ENCODE measurements at regions not wholly inside any gene's neighbourhood (a gene's known extent, or its start where the extent isn't known, plus 50 kb on each side); places are given as distances from the start of the nearest gene placed in this dataset.
A peak's percentile ranks its signal among the peaks of the same experiment; 100 is the strongest.

DNA sequence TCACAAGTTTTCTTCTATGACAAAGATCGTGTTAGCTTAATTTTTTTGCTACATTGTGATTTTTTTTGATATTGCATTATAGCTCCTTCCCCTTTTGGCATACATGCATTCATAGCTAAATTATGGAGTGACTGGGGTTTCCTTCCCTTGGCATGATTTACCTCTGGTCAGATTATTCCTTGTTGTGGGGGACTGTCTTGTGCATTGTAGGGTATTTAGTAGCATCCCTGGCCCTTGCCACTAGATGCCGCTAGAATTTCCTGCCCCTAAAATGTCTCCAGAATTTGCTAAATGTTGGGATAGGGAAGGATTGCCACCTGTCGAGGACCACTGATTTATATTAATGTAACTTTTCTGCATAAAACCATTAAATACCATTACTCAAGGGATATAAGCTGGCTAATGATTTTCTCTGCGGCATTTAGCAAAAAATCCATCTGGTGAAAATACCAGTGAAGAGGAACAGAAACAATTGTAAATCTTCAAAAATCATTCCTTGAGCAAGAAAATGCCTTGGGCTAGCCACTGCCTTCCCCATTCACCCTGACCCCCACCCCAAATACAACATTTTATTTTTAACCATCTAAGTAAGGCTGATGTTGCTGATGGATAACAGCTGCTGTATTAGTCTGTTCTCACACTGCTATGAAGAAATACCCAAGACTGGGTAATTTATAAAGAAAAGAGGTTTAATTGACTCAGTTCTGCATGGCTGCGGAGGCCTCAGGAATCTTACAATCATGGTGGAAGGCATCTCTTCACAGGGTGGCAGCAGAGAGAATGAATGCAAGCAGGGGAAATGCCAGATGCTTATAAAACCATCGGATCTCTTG is 195.2 kb downstream of the MAP2K6 start:
- no peaks in the 10 kb centered on the region for H3K36me3 Mint-ChIP-seq (ENCODE audit: low read depth)
- peaks cover 2% of the 10 kb centered on the region for H3K9me3 Mint-ChIP-seq
- TF ChIP-seq, protein P1, sequence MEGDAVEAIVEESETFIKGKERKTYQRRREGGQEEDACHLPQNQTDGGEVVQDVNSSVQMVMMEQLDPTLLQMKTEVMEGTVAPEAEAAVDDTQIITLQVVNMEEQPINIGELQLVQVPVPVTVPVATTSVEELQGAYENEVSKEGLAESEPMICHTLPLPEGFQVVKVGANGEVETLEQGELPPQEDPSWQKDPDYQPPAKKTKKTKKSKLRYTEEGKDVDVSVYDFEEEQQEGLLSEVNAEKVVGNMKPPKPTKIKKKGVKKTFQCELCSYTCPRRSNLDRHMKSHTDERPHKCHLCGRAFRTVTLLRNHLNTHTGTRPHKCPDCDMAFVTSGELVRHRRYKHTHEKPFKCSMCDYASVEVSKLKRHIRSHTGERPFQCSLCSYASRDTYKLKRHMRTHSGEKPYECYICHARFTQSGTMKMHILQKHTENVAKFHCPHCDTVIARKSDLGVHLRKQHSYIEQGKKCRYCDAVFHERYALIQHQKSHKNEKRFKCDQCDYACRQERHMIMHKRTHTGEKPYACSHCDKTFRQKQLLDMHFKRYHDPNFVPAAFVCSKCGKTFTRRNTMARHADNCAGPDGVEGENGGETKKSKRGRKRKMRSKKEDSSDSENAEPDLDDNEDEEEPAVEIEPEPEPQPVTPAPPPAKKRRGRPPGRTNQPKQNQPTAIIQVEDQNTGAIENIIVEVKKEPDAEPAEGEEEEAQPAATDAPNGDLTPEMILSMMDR (conservative IDR thresholded peaks at IDR 0.05), result peak; percentile 54
- peaks cover 10% of the 10 kb centered on the region for H3K4me1 Mint-ChIP-seq
- no peak overlapping the region for H3K4me3 Mint-ChIP-seq
- H3K27ac Mint-ChIP-seq (ENCODE audit: unreplicated experiment), result no peak overlapping the region
- no peaks in the 10 kb centered on the region for H3K27me3 Mint-ChIP-seq (ENCODE audit: low read depth)
- peak; percentile 2 for DNase-seq (ENCODE audit: low read depth, low spot score)

DNA sequence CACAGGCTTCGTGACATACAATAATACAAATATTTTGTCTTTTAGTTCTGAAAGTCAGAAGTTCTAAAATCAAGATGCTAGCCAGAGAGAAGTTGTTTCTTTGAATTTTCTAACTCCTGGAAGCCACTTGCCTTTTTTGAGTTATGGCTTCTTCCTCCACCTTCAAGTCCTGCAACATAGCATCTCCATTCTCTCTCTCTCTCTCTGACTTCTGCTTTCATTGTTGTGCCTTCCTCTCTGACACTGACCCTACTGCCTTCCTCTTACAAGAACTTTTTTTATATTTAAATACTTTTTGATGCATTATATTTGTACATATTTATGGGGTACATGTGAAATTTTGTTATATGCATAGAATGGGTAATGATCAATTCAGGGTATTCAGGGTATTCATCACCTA is 205.9 kb downstream of the MAP2K6 start:
- Mint-ChIP-seq H3K9me3 (peaks cover 7% of the 10 kb centered on the region), H3K27me3 (ENCODE audit: low read depth) (peaks cover 3% of the 10 kb centered on the region), H3K4me3 (no peak overlapping the region), H3K4me1 (no peaks in the 10 kb centered on the region), H3K27ac (ENCODE audit: unreplicated experiment) (no peak overlapping the region), H3K36me3 (ENCODE audit: low read depth) (peaks cover 2% of the 10 kb centered on the region)
- TF ChIP-seq, protein P1 (conservative IDR thresholded peaks at IDR 0.05), result no peak
- no peak for DNase-seq (ENCODE audit: low read depth, low spot score)

DNA sequence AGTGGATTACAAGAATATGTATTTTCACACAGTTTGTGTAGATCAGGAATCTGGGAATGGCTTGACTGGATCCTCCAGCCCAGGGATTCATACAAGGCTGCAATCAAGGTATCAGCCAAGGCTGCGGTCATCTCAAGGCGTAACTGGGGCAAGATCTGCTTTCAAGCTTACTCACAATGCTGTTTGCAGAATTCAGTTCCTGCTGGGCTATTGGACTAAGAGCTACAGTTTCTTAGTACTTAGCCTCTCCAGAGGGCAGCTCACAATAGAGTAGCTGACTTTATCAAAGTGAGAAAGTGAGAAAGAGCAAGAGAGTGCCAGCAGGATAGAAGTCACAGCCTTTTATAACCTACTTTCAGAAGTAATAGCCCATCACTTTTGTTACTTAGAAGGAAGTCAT is 211.0 kb downstream of the MAP2K6 start:
- H3K27ac Mint-ChIP-seq (ENCODE audit: unreplicated experiment), result no peak overlapping the region
- no peaks in the 10 kb centered on the region for H3K4me1 Mint-ChIP-seq
- DNase-seq (ENCODE audit: low read depth, low spot score), result no peak
- no peak overlapping the region for H3K4me3 Mint-ChIP-seq
- H3K36me3 Mint-ChIP-seq (ENCODE audit: low read depth), result peaks cover 2% of the 10 kb centered on the region
- H3K27me3 Mint-ChIP-seq (ENCODE audit: low read depth), result peaks cover 3% of the 10 kb centered on the region
- TF ChIP-seq, protein P1 (conservative IDR thresholded peaks at IDR 0.05), result no peak
- peaks cover 6% of the 10 kb centered on the region for H3K9me3 Mint-ChIP-seq

DNA sequence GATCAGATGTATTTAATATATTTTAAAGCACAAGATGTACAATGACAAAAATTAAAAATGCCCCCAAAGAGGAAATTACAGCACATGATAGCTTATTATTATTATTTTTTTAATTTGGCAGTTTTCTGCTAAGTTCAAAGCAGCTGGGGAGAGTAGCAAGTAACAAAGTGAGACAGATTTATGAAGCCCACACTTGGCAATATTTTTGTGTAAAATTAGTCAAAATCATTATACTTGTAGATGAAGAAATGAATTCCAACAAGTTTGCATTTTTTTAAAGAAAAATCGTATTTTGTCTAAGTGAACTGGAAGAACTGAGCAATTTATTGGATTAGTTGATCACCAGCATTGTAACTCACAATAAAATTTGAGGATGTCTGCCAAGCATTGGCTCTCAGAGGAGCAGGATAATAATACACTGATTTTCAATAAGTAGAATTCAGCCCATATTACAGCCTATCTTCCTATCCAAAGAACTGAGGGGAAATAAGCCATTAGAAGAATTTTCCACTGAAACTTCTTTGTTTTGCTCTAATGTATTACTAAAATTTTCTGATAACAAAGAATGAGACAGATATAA is 215.6 kb downstream of the MAP2K6 start:
- no peaks in the 10 kb centered on the region for H3K36me3 Mint-ChIP-seq (ENCODE audit: low read depth)
- no peaks in the 10 kb centered on the region for H3K4me1 Mint-ChIP-seq
- H3K4me3 Mint-ChIP-seq, result no peak overlapping the region
- DNase-seq (ENCODE audit: low read depth, low spot score), result no peak
- H3K9me3 Mint-ChIP-seq, result peaks cover 8% of the 10 kb centered on the region
- TF ChIP-seq, protein P1 (conservative IDR thresholded peaks at IDR 0.05), result no peak
- no peak overlapping the region for H3K27ac Mint-ChIP-seq (ENCODE audit: unreplicated experiment)
- no peaks in the 10 kb centered on the region for H3K27me3 Mint-ChIP-seq (ENCODE audit: low read depth)

DNA sequence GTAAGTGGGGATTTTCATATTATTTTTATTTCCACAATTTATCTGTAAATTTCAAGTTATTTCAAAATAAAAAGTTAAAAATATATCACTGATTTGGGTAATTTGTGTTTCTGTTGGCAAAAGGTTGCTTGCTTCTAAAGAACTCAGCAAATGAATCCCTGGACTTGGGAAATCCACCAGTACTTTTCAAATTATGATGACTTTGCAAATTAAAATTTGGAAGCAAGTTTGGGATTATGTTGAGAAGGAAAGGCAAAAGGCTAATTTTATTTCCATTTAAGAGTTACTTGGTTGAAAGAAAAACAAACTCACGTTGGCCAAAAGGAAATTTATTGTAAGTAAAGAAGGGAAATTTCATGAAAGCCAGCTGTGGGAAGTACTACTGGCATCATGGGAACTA is 220.3 kb downstream of the MAP2K6 start:
- Mint-ChIP-seq H3K4me3 (no peak overlapping the region), H3K27ac (ENCODE audit: unreplicated experiment) (no peak overlapping the region), H3K9me3 (peaks cover 5% of the 10 kb centered on the region)

More for the DNA sequence above, 220.3 kb downstream of the MAP2K6 start:
- TF ChIP-seq, protein P1 (conservative IDR thresholded peaks at IDR 0.05), result no peak
- no peak for DNase-seq (ENCODE audit: low read depth, low spot score)
- Mint-ChIP-seq H3K4me1 (peaks cover 8% of the 10 kb centered on the region), H3K36me3 (ENCODE audit: low read depth) (no peaks in the 10 kb centered on the region), H3K27me3 (ENCODE audit: low read depth) (no peaks in the 10 kb centered on the region)
